ENCODE measurements at regions not wholly inside any gene's neighbourhood (a gene's known extent, or its start where the extent isn't known, plus 50 kb on each side); places are given as distances from the start of the nearest gene placed in this dataset.

GRCh38 chr4:100299046-100299840, 109.0 kb upstream of the DDIT4L start:
- H3K4me3 ChIP-seq (ENCODE audit: low read length): no peak overlapping the region
- no peaks in the 10 kb centered on the region for H3K9me3 Mint-ChIP-seq
- ChIA-PET POLR2A (no interaction called here), CTCF (no interaction called here)
- ATAC-seq (ENCODE audit: poor library complexity): no peak
- TF ChIP-seq, protein P1, sequence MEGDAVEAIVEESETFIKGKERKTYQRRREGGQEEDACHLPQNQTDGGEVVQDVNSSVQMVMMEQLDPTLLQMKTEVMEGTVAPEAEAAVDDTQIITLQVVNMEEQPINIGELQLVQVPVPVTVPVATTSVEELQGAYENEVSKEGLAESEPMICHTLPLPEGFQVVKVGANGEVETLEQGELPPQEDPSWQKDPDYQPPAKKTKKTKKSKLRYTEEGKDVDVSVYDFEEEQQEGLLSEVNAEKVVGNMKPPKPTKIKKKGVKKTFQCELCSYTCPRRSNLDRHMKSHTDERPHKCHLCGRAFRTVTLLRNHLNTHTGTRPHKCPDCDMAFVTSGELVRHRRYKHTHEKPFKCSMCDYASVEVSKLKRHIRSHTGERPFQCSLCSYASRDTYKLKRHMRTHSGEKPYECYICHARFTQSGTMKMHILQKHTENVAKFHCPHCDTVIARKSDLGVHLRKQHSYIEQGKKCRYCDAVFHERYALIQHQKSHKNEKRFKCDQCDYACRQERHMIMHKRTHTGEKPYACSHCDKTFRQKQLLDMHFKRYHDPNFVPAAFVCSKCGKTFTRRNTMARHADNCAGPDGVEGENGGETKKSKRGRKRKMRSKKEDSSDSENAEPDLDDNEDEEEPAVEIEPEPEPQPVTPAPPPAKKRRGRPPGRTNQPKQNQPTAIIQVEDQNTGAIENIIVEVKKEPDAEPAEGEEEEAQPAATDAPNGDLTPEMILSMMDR (IDR thresholded peaks at IDR 0.05): no peak
- H3K9me3 ChIP-seq (ENCODE audit: control insufficient read depth in 1 of 2, insufficient read depth in 1 of 2, low read length in 2 of 2): no peaks in the 10 kb centered on the region
- no peaks in the 10 kb centered on the region for H3K4me1 ChIP-seq (ENCODE audit: insufficient read depth, low read length)
- no peak overlapping the region for H3K4me3 Mint-ChIP-seq
- no peaks in the 10 kb centered on the region for H3K27me3 ChIP-seq (ENCODE audit: control insufficient read depth in 1 of 2, insufficient read depth in 2 of 2, low read length in 2 of 2)
- no peak for DNase-seq
- no peaks in the 10 kb centered on the region for H3K4me1 Mint-ChIP-seq (ENCODE audit: low read depth)
- no peaks in the 10 kb centered on the region for H3K36me3 ChIP-seq (ENCODE audit: insufficient read depth, low read length)
- H3K27ac Mint-ChIP-seq: no peak overlapping the region
- no peak overlapping the region for H3K27ac ChIP-seq (ENCODE audit: low read depth in 1 of 2, low read length in 2 of 2)
- intact Hi-C loops (cut with DNase I, micrococcal nuclease): no loop called here
- H3K27me3 Mint-ChIP-seq: no peaks in the 10 kb centered on the region
- no peaks in the 10 kb centered on the region for H3K36me3 Mint-ChIP-seq (ENCODE audit: low read depth)

DNA sequence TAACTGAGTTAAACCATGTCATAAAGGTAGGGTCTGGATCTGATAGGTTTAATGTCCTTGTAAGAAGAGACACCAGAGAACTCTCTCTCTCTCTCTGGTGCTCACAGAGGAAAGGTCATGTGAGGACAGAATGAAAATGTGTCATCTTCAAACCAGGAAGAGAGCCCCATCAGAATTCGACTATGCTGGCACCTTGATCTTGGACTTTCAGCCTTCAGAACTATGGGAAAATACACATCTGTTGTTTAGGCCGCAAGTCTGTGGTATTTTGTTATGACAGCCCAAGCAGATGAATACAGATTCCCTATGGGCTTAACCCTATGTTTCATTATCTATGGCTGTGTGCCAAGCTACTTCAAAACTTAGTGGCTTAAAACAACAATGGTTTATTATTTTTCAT, 105.5 kb upstream of the DDIT4L start:
- Histone ChIP-seq H3K9me3 (ENCODE audit: control insufficient read depth in 1 of 2, insufficient read depth in 1 of 2, low read length in 2 of 2) (no peaks in the 10 kb centered on the region), H3K27me3 (ENCODE audit: control insufficient read depth in 1 of 2, insufficient read depth in 2 of 2, low read length in 2 of 2) (no peaks in the 10 kb centered on the region), H3K4me1 (ENCODE audit: insufficient read depth, low read length) (no peaks in the 10 kb centered on the region), H3K4me3 (ENCODE audit: low read length) (no peak overlapping the region), H3K27ac (ENCODE audit: low read depth in 1 of 2, low read length in 2 of 2) (no peak overlapping the region), H3K36me3 (ENCODE audit: insufficient read depth, low read length) (no peaks in the 10 kb centered on the region)
- intact Hi-C loops (cut with DNase I, micrococcal nuclease): no loop called here
- ChIA-PET POLR2A (no interaction called here), CTCF (no interaction called here)
- H3K36me3 Mint-ChIP-seq (ENCODE audit: low read depth): no peaks in the 10 kb centered on the region
- no peak overlapping the region for H3K27ac Mint-ChIP-seq
- H3K4me3 Mint-ChIP-seq: no peak overlapping the region
- DNase-seq (no peak), ATAC-seq (ENCODE audit: poor library complexity) (no peak)
- no peaks in the 10 kb centered on the region for H3K9me3 Mint-ChIP-seq
- TF ChIP-seq, protein P1 (IDR thresholded peaks at IDR 0.05): no peak
- no peaks in the 10 kb centered on the region for H3K4me1 Mint-ChIP-seq (ENCODE audit: low read depth)
- no peaks in the 10 kb centered on the region for H3K27me3 Mint-ChIP-seq

- H3K9me3 Mint-ChIP-seq: no peaks in the 10 kb centered on the region
- H3K4me1 Mint-ChIP-seq (ENCODE audit: low read depth): no peaks in the 10 kb centered on the region
- TF ChIP-seq, protein P1 (IDR thresholded peaks at IDR 0.05): no peak
These were observed 104.1 kb upstream of the DDIT4L start for GRCh38 chr4:100294356-100294755.

More at GRCh38 chr4:100294356-100294755, 104.1 kb upstream of the DDIT4L start:
- intact Hi-C loops (cut with DNase I, micrococcal nuclease): no loop called here
- H3K27ac ChIP-seq (ENCODE audit: low read depth in 1 of 2, low read length in 2 of 2): no peak overlapping the region
- ChIA-PET CTCF (no interaction called here), POLR2A (no interaction called here)
- Mint-ChIP-seq H3K36me3 (ENCODE audit: low read depth) (no peaks in the 10 kb centered on the region), H3K4me3 (no peak overlapping the region), H3K27me3 (no peaks in the 10 kb centered on the region), H3K27ac (no peak overlapping the region)
- no peaks in the 10 kb centered on the region for H3K9me3 ChIP-seq (ENCODE audit: control insufficient read depth in 1 of 2, insufficient read depth in 1 of 2, low read length in 2 of 2)
- DNase-seq (no peak), ATAC-seq (ENCODE audit: poor library complexity) (no peak)
- no peaks in the 10 kb centered on the region for H3K4me1 ChIP-seq (ENCODE audit: insufficient read depth, low read length)
- H3K4me3 ChIP-seq (ENCODE audit: low read length): no peak overlapping the region
- no peaks in the 10 kb centered on the region for H3K36me3 ChIP-seq (ENCODE audit: insufficient read depth, low read length)
- H3K27me3 ChIP-seq (ENCODE audit: control insufficient read depth in 1 of 2, insufficient read depth in 2 of 2, low read length in 2 of 2): no peaks in the 10 kb centered on the region

All from CD4-positive, alpha-beta T cell (primary cell).